Gastrocnemius medialis (tissue), 4 donors: ENCODE measurements at regions not wholly inside any gene's neighbourhood (a gene's known extent, or its start where the extent isn't known, plus 50 kb on each side); places are given as distances from the start of the nearest gene placed in this dataset.

ENCODE experiments used
- ATAC-seq, 2 donors: fragments of 150-250 bp; one replicate each; pipeline ENCODE4 v1.9.1; 2016
- DNase-seq, 2 donors: peaks; one replicate each; pipeline ENCODE4 v3.0.0-alpha.2; 2019
- H3K27ac ChIP-seq, 4 donors: fragments of 200-600 bp; sonication (generic); 1 replicate in 1 of 4; 2 replicates in 3 of 4; pipeline ENCODE4 v1.5.1; 2016 to 2018; ENCODE audit warnings: mild to moderate bottlenecking in 2 of 4, moderate library complexity in 1 of 4
- H3K27me3 ChIP-seq, 3 donors: fragments of 200-600 bp; sonication (generic) in 2 of 3; 1 replicate in 1 of 3; 2 replicates in 2 of 3; pipeline versions ENCODE4 v1.5.1 to v1.6.0; 2016 to 2019; ENCODE audit warnings: mild to moderate bottlenecking in 1 of 3, moderate library complexity in 1 of 3
- H3K36me3 ChIP-seq, 2 donors: fragments of 200-600 bp; sonication (generic) in 1 of 2; one replicate each; pipeline ENCODE4 v1.5.1; 2017 to 2018
- H3K4me1 ChIP-seq, 2 donors: fragments of 200-600 bp; sonication (generic) in 1 of 2; one replicate each; pipeline ENCODE4 v1.5.1; 2016 to 2017; ENCODE audit warnings: mild to moderate bottlenecking in 2 of 2
- H3K4me3 ChIP-seq, 4 donors: fragments of 200-600 bp; sonication (generic) in 3 of 4; 1 replicate in 1 of 4; 2 replicates in 3 of 4; pipeline ENCODE4 v1.5.1; 2016 to 2019; ENCODE audit warnings: mild to moderate bottlenecking in 2 of 4
- H3K9me3 ChIP-seq, 3 donors: fragments of 200-600 bp; sonication (generic) in 2 of 3; 1 replicate in 1 of 3; 2 replicates in 2 of 3; pipeline ENCODE4 v1.5.1; 2016 to 2019
- POLR2A ChIP-seq, 2 donors: fragments of 450-650 bp; IDR thresholded peaks; one replicate each; pipeline ENCODE4 v1.6.1; 2017; ENCODE audit warnings: antibody characterized with exemption in 2 of 2, mild to moderate bottlenecking in 2 of 2, moderate library complexity in 2 of 2
- in situ Hi-C, 4 donors: fragments of 200-750 bp; cut with MboI; loops; one replicate each; pipeline versions ENCODE4 v1.15.0 to v1.8.0; 2017; ENCODE audit warnings: low sequenced_read_pairs in 4 of 4
- intact Hi-C: fragments of 100-400 bp; cut with DNase I; formaldehyde crosslinking; loops from one replicate; pipeline ENCODE4 v1.15.1; 2023; ENCODE audit warnings: low total_unique reads
- TF ChIP-seq, protein P1 (sequence below), 5 experiments: fragments of 450-650 bp in 3 of 5; fragments of 200-600 bp in 2 of 5; sonication (generic) in 2 of 5; IDR thresholded peaks in 4 of 5; conservative IDR thresholded peaks in 1 of 5; 1 replicate in 4 of 5; 2 replicates in 1 of 5; pipeline ENCODE4 v1.5.1; 2016 to 2019; ENCODE audit warnings: antibody characterized with exemption in 5 of 5, mild to moderate bottlenecking in 3 of 5, moderate library complexity in 3 of 5

DNA sequence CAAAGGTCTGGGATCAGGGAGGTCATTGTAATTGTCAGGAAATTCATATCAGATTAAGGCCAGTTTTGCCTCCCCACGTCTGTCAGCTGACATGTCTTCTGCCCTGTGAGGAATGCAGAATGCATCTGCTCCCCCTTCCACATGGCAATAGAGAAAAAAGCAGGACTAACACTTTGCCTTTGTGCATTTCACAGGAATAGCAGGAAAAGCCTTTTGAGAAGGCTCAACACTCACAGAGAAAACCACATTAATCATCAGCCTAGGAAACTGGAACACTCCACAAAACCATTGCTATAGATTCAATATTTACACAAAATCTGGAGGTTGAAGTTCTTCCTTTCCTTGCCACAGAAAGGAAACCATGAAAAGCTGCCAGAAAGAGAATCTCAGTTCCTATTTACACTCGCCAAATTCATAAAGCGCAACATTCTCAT lies 165.2 kb upstream of the HES1 start:
- Histone ChIP-seq H3K27me3 (no peaks in the 10 kb centered on the region), H3K4me1 (peaks cover 4 to 20% of the 10 kb centered on the region in 2 donors), H3K9me3 (no peaks in the 10 kb centered on the region), H3K36me3 (no peaks in the 10 kb centered on the region), H3K4me3 (no peak overlapping the region), H3K27ac (no peak overlapping the region)
- in situ Hi-C loops, result no loop called here
- no peak for ATAC-seq
- intact Hi-C loops, result no loop called here
- TF ChIP-seq, protein P1, sequence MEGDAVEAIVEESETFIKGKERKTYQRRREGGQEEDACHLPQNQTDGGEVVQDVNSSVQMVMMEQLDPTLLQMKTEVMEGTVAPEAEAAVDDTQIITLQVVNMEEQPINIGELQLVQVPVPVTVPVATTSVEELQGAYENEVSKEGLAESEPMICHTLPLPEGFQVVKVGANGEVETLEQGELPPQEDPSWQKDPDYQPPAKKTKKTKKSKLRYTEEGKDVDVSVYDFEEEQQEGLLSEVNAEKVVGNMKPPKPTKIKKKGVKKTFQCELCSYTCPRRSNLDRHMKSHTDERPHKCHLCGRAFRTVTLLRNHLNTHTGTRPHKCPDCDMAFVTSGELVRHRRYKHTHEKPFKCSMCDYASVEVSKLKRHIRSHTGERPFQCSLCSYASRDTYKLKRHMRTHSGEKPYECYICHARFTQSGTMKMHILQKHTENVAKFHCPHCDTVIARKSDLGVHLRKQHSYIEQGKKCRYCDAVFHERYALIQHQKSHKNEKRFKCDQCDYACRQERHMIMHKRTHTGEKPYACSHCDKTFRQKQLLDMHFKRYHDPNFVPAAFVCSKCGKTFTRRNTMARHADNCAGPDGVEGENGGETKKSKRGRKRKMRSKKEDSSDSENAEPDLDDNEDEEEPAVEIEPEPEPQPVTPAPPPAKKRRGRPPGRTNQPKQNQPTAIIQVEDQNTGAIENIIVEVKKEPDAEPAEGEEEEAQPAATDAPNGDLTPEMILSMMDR (IDR thresholded peaks at IDR 0.05 in 4 of 5, conservative IDR thresholded peaks at IDR 0.05 in 1 of 5), result no peak
- TF ChIP-seq POLR2A (IDR thresholded peaks at IDR 0.05), result no peak
- no peak for DNase-seq

DNA sequence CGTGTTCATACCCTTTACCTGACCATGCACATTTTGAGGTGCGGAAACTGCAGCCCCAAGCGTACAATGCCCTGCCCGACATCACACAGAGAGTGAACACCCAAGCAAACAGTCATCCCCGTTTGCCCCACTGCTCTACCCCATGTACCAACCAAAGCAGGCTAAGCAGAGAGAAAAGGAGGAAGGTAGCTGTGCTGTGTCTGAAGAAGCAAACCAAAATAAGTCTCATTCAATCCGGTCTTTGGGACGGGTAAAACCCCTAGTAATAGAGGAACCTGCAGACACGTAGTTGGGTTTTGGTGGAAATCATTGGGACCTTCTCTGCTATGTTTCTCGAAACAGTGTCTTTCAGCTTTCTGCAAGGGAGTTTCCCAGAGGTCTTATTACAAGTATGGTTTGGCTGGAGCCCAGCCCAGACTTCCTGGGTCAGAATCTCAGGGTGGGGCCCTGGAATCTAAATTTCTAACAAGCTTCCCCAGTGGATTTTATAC lies 164.6 kb upstream of the HES1 start:
- ATAC-seq, result no peak
- DNase-seq, result no peak
- TF ChIP-seq, protein P1 (IDR thresholded peaks at IDR 0.05 in 4 of 5, conservative IDR thresholded peaks at IDR 0.05 in 1 of 5), result no peak
- Histone ChIP-seq H3K36me3 (no peaks in the 10 kb centered on the region), H3K4me3 (no peak overlapping the region), H3K4me1 (peaks cover 4 to 22% of the 10 kb centered on the region in 2 donors), H3K27me3 (no peaks in the 10 kb centered on the region), H3K9me3 (no peaks in the 10 kb centered on the region), H3K27ac (no peak overlapping the region)
- in situ Hi-C loops, result no loop called here
- intact Hi-C loops, result no loop called here

DNA sequence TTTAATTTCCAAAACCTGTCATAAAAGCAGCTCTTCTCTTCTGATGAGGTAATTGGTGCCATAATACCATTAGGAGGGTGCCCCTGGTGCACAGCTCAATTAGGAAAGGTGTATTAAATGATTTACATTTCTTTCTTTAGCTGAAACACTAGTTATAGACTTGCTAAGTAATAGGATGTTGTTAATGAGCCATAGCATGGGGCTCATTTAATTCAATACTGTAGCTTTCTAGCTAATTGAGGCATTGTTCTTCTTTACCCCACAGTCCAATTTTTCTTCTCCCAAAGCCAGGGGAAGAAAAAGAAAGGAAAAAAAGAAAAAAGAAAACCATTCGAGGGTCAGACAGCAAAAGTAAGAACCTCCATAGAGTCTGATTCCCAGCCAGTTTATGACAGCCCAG lies 164.0 kb upstream of the HES1 start:
- H3K27ac ChIP-seq, result no peak overlapping the region
- H3K36me3 ChIP-seq, result no peaks in the 10 kb centered on the region
- H3K4me1 ChIP-seq, result peaks cover 4 to 22% of the 10 kb centered on the region in 2 donors
- ATAC-seq, result no peak
- in situ Hi-C loops (no loop called here), intact Hi-C loops (no loop called here)
- no peaks in the 10 kb centered on the region for H3K27me3 ChIP-seq
- no peak for DNase-seq
- no peaks in the 10 kb centered on the region for H3K9me3 ChIP-seq
- no peak for TF ChIP-seq POLR2A (IDR thresholded peaks at IDR 0.05)
- TF ChIP-seq, protein P1 (IDR thresholded peaks at IDR 0.05 in 4 of 5, conservative IDR thresholded peaks at IDR 0.05 in 1 of 5), result no peak
- no peak overlapping the region for H3K4me3 ChIP-seq

DNA sequence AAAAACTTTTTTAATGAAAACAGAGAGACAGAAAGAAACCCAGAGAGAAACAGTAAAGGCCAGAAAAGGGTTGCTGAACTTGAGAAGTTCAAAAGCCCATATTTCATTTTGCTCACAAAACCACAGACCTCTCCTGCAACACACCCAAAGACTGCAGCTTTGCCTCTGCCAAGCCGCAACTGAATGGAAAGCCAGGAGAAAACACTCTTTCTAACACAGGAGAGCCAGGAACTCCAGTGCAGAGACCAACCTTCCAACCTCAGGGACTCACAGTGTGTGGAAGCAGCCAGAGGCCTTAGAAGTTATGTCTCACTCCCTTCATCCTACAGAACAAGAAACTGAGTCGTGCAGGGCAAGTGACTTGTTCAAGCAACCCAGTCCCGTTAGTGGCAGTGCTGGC lies 163.1 kb upstream of the HES1 start:
- intact Hi-C loops, result no loop called here
- TF ChIP-seq POLR2A (IDR thresholded peaks at IDR 0.05), result no peak
- DNase-seq, result no peak

DNA sequence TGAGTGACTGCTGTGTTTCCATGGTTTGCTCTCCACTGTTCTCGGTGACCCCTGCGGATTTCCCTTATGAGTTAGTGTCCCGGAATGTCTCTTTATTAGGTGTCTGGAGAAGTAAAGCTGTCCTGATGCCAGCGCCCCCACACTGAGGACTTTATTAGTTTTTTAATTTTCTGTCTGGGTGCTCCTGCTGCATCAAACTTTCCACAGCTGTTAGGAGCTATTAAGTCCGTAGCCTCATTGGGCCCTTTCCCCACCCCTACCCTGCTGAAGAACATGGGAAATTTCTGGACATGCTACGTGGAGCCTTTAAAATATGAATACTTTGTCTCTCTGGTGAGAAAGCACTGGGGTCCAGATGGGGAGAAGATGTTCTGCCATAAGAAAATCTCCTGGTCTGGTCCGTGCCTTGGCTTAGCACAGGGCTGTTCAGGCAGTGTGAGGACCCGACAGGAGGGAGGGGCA lies 161.7 kb upstream of the HES1 start:
- TF ChIP-seq POLR2A (IDR thresholded peaks at IDR 0.05), result no peak
- TF ChIP-seq, protein P1 (IDR thresholded peaks at IDR 0.05 in 4 of 5, conservative IDR thresholded peaks at IDR 0.05 in 1 of 5), result no peak
- DNase-seq (no peak), ATAC-seq (no peak)
- in situ Hi-C loops, result no loop called here
- no peak overlapping the region for H3K27ac ChIP-seq
- H3K4me1 ChIP-seq, result peaks cover 4 to 22% of the 10 kb centered on the region in 2 donors
- H3K36me3 ChIP-seq, result no peaks in the 10 kb centered on the region
- intact Hi-C loops, result no loop called here
- H3K27me3 ChIP-seq, result no peaks in the 10 kb centered on the region
- no peak overlapping the region for H3K4me3 ChIP-seq
- H3K9me3 ChIP-seq, result no peaks in the 10 kb centered on the region

More for the DNA sequence above, 163.1 kb upstream of the HES1 start:
- H3K27ac ChIP-seq, result no peak overlapping the region
- no peak for ATAC-seq
- H3K36me3 ChIP-seq, result no peaks in the 10 kb centered on the region
- H3K4me3 ChIP-seq, result no peak overlapping the region
- H3K4me1 ChIP-seq, result peaks cover 4 to 22% of the 10 kb centered on the region in 2 donors
- in situ Hi-C loops, result no loop called here
- H3K9me3 ChIP-seq, result no peaks in the 10 kb centered on the region
- H3K27me3 ChIP-seq, result no peaks in the 10 kb centered on the region
